GM12874 (cell line): ENCODE measurements at regions not wholly inside any gene's neighbourhood (a gene's known extent, or its start where the extent isn't known, plus 50 kb on each side); places are given as distances from the start of the nearest gene placed in this dataset.

Experiments
- TF ChIP-seq, protein P1 (sequence below): IDR thresholded peaks from 2 replicates; pipeline ENCODE4 v1.5.1; 2011; ENCODE audit warnings: low read depth, mild to moderate bottlenecking, control low read depth, low read length, moderate library complexity; ENCODE audit not compliant: insufficient read depth

DNA sequence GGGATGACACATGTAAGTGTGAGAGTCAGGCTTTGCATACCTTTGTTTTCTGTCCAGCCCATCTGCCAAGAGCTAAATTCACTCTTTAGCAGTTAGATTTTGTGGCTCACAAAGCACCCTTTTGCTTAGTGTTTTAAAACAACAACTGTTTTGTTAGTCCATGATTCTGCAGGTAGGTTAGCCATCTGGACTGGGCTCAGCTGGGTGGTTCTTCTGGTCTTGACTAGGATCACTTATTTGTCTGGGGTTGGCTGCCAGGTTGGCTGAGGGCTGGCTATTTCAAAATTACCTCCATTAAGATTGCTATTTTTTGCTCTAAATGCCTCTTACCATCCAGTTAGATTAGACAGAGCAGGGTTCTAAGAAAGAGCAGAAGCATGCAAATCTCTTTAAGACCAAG lies 489.3 kb downstream of the BTBD3 start:
- TF ChIP-seq, protein P1, sequence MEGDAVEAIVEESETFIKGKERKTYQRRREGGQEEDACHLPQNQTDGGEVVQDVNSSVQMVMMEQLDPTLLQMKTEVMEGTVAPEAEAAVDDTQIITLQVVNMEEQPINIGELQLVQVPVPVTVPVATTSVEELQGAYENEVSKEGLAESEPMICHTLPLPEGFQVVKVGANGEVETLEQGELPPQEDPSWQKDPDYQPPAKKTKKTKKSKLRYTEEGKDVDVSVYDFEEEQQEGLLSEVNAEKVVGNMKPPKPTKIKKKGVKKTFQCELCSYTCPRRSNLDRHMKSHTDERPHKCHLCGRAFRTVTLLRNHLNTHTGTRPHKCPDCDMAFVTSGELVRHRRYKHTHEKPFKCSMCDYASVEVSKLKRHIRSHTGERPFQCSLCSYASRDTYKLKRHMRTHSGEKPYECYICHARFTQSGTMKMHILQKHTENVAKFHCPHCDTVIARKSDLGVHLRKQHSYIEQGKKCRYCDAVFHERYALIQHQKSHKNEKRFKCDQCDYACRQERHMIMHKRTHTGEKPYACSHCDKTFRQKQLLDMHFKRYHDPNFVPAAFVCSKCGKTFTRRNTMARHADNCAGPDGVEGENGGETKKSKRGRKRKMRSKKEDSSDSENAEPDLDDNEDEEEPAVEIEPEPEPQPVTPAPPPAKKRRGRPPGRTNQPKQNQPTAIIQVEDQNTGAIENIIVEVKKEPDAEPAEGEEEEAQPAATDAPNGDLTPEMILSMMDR: no peak

- TF ChIP-seq, protein P1: no peak
Measured at GRCh38 chr20:12409501-12409900, 491.8 kb downstream of the BTBD3 start.

GRCh38 chr20:12410783-12411182 lies 493.1 kb downstream of the BTBD3 start:
- TF ChIP-seq, protein P1: no peak

DNA sequence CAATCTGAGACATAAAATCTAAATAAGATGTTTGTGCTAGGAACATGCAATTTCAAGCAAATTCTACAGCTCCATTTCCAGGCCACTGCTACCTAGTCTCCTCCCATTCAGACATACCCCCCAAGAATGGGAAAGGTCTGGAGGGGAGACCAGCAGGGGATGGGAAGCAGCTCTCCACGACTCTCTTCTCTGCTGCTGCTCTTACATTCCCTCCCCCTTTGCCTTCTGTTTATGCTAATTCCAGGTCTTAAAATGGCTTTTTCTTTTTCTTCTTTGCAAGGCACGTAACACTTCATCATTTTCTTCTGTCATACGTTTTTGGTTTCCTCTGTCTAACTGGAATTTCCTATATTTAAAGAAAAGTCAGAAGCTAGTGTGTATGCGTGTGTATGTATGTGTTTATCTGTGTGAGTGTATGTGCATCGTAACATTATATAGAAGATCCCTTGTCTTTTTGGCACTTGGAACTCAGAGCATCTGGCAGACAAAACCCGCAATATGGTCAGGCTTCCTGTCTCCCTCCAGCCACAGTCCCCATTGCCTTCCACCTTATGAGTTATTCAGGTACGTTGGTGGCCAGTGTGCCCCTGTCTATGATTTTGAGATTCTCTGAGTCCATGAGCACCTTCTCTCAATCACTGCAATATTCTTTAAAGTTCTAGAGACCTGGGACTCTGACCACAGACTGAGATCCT lies 493.7 kb downstream of the BTBD3 start:
- TF ChIP-seq, protein P1: no peak

DNA sequence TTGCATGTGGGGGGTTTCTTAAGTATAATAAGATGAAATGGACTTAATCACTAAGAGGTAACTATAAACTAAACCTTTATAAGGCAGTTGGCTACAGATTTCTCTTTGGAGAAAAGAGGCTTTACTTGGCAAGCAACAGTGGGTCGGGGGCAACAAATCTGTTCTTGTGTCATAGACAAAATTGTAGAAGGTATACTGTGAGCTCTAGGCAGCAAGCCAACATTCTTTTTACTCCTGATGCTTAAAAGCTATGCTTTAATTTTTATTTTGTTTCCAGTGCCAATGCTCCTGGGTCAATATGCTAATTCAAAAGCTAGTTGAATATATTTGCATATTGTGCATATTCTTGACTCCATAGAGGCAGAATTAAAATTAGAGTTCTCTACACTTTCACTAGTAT lies 495.4 kb downstream of the BTBD3 start:
- TF ChIP-seq, protein P1: no peak

DNA sequence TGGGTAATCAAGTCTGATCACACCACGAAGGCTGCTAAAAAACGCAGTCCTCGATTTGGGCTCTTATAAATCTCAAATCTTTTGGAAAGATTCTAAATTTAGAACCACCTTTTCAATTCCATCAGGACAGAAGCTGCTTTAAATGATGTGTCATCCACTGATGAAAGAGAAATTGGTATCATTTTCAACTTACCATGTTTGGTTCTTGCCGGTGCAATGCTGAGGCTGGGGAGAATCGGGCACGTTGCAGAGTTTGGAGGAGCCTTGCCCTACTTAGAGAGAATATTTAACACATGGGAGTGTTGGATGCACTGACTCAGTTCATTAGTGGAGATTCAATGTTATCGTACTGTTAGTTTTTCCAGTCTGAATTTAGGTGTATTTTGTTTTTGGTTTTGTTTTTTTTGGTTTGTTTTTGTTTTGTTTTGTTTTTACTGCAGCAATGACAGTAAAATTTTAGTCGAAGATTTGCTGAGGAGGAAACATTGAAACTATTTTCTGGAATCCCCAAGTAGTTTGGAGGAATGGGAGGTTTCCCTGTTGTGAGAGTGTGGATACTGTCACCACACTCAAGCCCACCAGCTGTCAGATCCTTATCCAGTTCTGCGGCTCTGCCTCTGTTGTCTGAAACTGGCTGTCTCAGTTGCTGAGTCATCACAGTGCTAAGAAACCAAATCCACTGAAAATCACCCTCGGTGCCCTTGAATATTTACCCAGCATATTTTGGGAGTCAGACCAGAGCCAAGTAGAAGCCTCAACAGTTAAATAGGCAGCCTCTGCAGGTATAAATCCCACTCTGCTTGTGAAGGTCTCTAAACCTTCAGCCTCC lies 497.0 kb downstream of the BTBD3 start:
- TF ChIP-seq, protein P1: no peak

DNA sequence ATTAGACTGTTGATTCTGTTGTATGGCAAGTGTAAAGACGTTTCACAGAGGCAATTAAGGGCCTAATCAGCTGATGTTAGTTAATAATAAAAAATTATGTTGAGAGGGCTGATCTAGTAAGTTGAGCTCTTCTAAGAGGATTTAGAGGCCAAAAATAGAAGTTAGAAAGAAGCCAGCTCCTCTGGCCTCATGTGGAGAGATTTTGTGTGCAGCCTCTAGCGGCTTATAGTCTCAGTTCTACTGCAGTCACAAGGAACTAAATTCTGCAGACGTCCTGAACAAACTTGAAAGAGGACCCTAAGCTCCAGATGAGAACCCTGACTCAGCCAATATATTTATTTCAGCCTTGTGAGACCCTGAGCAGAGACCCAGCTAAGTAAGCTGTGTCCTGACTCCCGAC lies 498.6 kb downstream of the BTBD3 start:
- TF ChIP-seq, protein P1: no peak
